ENCODE measurements at regions not wholly inside any gene's neighbourhood (a gene's known extent, or its start where the extent isn't known, plus 50 kb on each side); places are given as distances from the start of the nearest gene placed in this dataset.

- H3K36me3 ChIP-seq (ENCODE audit: insufficient read depth, low read length): no peaks in the 10 kb centered on the region
- no peaks in the 10 kb centered on the region for H3K9me3 ChIP-seq (ENCODE audit: insufficient read depth, low read depth, low read length)
- no peak overlapping the region for H3K27ac ChIP-seq (ENCODE audit: low read depth, low read length)
- no peak overlapping the region for H3K4me3 ChIP-seq (ENCODE audit: insufficient read depth, low read depth, low read length)
- H3K4me1 ChIP-seq (ENCODE audit: insufficient read depth, low read length): no peaks in the 10 kb centered on the region
- Mint-ChIP-seq H3K4me1 (ENCODE audit: low read depth, unreplicated experiment) (no peaks in the 10 kb centered on the region), H3K9me3 (ENCODE audit: unreplicated experiment) (no peaks in the 10 kb centered on the region), H3K36me3 (ENCODE audit: low read depth, unreplicated experiment) (no peaks in the 10 kb centered on the region), H3K27me3 (ENCODE audit: low read depth, unreplicated experiment) (peaks cover 2% of the 10 kb centered on the region), H3K27ac (ENCODE audit: unreplicated experiment) (no peak overlapping the region), H3K4me3 (ENCODE audit: unreplicated experiment) (no peak overlapping the region)
- H3K79me2 ChIP-seq (ENCODE audit: insufficient read depth, low read length): no peaks in the 10 kb centered on the region
- DNase-seq (ENCODE audit: low read depth) (no peak), FAIRE-seq (no peak)
- no peaks in the 10 kb centered on the region for H3K27me3 ChIP-seq (ENCODE audit: insufficient read depth, low read length)
- no peak overlapping the region for H2AFZ ChIP-seq (ENCODE audit: low read depth, low read length)
- H4K20me1 ChIP-seq (ENCODE audit: insufficient read depth, low read length): no peaks in the 10 kb centered on the region
- H3K9ac ChIP-seq (ENCODE audit: low read length): no peak overlapping the region
- H3K4me2 ChIP-seq (ENCODE audit: low read length): no peak overlapping the region
- TF ChIP-seq EZH2 (IDR thresholded peaks at IDR 0.05; ENCODE audit: insufficient read depth, low read length) (no peak), CTCF (IDR thresholded peaks at IDR 0.05; ENCODE audit: insufficient read depth, low read depth, low read length) (no peak)
Observed at GRCh38 chr19:31910224-31910623, 435.2 kb upstream of the ZNF507 start.

- Histone ChIP-seq H3K4me2 (ENCODE audit: low read length) (no peak overlapping the region), H2AFZ (ENCODE audit: low read depth, low read length) (no peak overlapping the region), H3K9me3 (ENCODE audit: insufficient read depth, low read depth, low read length) (no peaks in the 10 kb centered on the region), H3K27ac (ENCODE audit: low read depth, low read length) (no peak overlapping the region), H3K4me1 (ENCODE audit: insufficient read depth, low read length) (no peaks in the 10 kb centered on the region), H3K9ac (ENCODE audit: low read length) (no peak overlapping the region), H3K79me2 (ENCODE audit: insufficient read depth, low read length) (no peaks in the 10 kb centered on the region), H3K36me3 (ENCODE audit: insufficient read depth, low read length) (no peaks in the 10 kb centered on the region), H4K20me1 (ENCODE audit: insufficient read depth, low read length) (no peaks in the 10 kb centered on the region), H3K27me3 (ENCODE audit: insufficient read depth, low read length) (no peaks in the 10 kb centered on the region), H3K4me3 (ENCODE audit: insufficient read depth, low read depth, low read length) (no peak overlapping the region)
- H3K9me3 Mint-ChIP-seq (ENCODE audit: unreplicated experiment): no peaks in the 10 kb centered on the region
- FAIRE-seq (no peak), DNase-seq (ENCODE audit: low read depth) (no peak)
- no peak overlapping the region for H3K4me3 Mint-ChIP-seq (ENCODE audit: unreplicated experiment)
- H3K27ac Mint-ChIP-seq (ENCODE audit: unreplicated experiment): no peak overlapping the region
- no peaks in the 10 kb centered on the region for H3K36me3 Mint-ChIP-seq (ENCODE audit: low read depth, unreplicated experiment)
- no peaks in the 10 kb centered on the region for H3K27me3 Mint-ChIP-seq (ENCODE audit: low read depth, unreplicated experiment)
- no peak for TF ChIP-seq EZH2 (IDR thresholded peaks at IDR 0.05; ENCODE audit: insufficient read depth, low read length)
- TF ChIP-seq CTCF (IDR thresholded peaks at IDR 0.05; ENCODE audit: insufficient read depth, low read depth, low read length): no peak
- no peaks in the 10 kb centered on the region for H3K4me1 Mint-ChIP-seq (ENCODE audit: low read depth, unreplicated experiment)
Observed at GRCh38 chr19:31911577-31911976, 433.8 kb upstream of the ZNF507 start.

GRCh38 chr19:31913103-31913661, 432.2 kb upstream of the ZNF507 start:
- H3K4me3 ChIP-seq (ENCODE audit: insufficient read depth, low read depth, low read length): no peak overlapping the region
- H3K27me3 ChIP-seq (ENCODE audit: insufficient read depth, low read length): no peaks in the 10 kb centered on the region
- H3K4me2 ChIP-seq (ENCODE audit: low read length): no peak overlapping the region
- DNase-seq (ENCODE audit: low read depth): no peak
- no peaks in the 10 kb centered on the region for H3K79me2 ChIP-seq (ENCODE audit: insufficient read depth, low read length)
- H3K27ac ChIP-seq (ENCODE audit: low read depth, low read length): no peak overlapping the region
- Mint-ChIP-seq H3K9me3 (ENCODE audit: unreplicated experiment) (no peaks in the 10 kb centered on the region), H3K36me3 (ENCODE audit: low read depth, unreplicated experiment) (no peaks in the 10 kb centered on the region), H3K4me1 (ENCODE audit: low read depth, unreplicated experiment) (no peaks in the 10 kb centered on the region), H3K27ac (ENCODE audit: unreplicated experiment) (no peak overlapping the region), H3K4me3 (ENCODE audit: unreplicated experiment) (no peak overlapping the region), H3K27me3 (ENCODE audit: low read depth, unreplicated experiment) (peaks cover 3% of the 10 kb centered on the region)
- H4K20me1 ChIP-seq (ENCODE audit: insufficient read depth, low read length): no peaks in the 10 kb centered on the region
- H3K9ac ChIP-seq (ENCODE audit: low read length): no peak overlapping the region
- no peak overlapping the region for H2AFZ ChIP-seq (ENCODE audit: low read depth, low read length)
- no peaks in the 10 kb centered on the region for H3K36me3 ChIP-seq (ENCODE audit: insufficient read depth, low read length)
- no peak for TF ChIP-seq CTCF (IDR thresholded peaks at IDR 0.05; ENCODE audit: insufficient read depth, low read depth, low read length)
- no peak for TF ChIP-seq EZH2 (IDR thresholded peaks at IDR 0.05; ENCODE audit: insufficient read depth, low read length)
- FAIRE-seq: no peak
- no peaks in the 10 kb centered on the region for H3K9me3 ChIP-seq (ENCODE audit: insufficient read depth, low read depth, low read length)
- no peaks in the 10 kb centered on the region for H3K4me1 ChIP-seq (ENCODE audit: insufficient read depth, low read length)

All from astrocyte (in vitro differentiated cells and primary cell).